Testis (tissue), 2 donors: ENCODE measurements at regions not wholly inside any gene's neighbourhood (a gene's known extent, or its start where the extent isn't known, plus 50 kb on each side); places are given as distances from the start of the nearest gene placed in this dataset.

Source experiments
- DNase-seq: peaks from one replicate; pipeline ENCODE4 v3.0.0-alpha.2; 2019
- H3K27ac ChIP-seq, 2 donors: fragments of 200-600 bp; sonication (generic); one replicate each; pipeline ENCODE4 v1.5.1; 2019
- H3K27me3 ChIP-seq: fragments of 200-600 bp; sonication (generic); one replicate; pipeline ENCODE4 v1.5.1; 2019
- H3K36me3 ChIP-seq: fragments of 200-600 bp; sonication (generic); one replicate; pipeline ENCODE4 v1.5.1; 2017; ENCODE audit warnings: low read depth; ENCODE audit errors: missing control alignments
- H3K4me1 ChIP-seq: fragments of 200-600 bp; sonication (generic); one replicate; pipeline ENCODE4 v1.5.1; 2019
- H3K4me3 ChIP-seq, 2 donors: fragments of 200-600 bp; sonication (generic); one replicate each; pipeline ENCODE4 v1.5.1; 2017 to 2019
- H3K9me3 ChIP-seq: fragments of 200-600 bp; sonication (generic); one replicate; pipeline ENCODE4 v1.5.1; 2017
- POLR2A ChIP-seq: fragments of 450-650 bp; IDR thresholded peaks from one replicate; pipeline ENCODE4 v1.6.1; 2017; ENCODE audit warnings: antibody characterized with exemption, mild to moderate bottlenecking, moderate library complexity
- WGBS, 2 donors: methylation state at CpG; one replicate each; pipeline ENCODE4 v1.1.5; 2018; 5-methylcytosine and 5-hydroxymethylcytosine counted together
- intact Hi-C: fragments of 100-400 bp; cut with DNase I; formaldehyde crosslinking; loops from one replicate; pipeline ENCODE4 v1.15.1; 2023; ENCODE audit warnings: low total_unique reads
- TF ChIP-seq, protein P1 (sequence below), 3 experiments: fragments of 450-650 bp in 2 of 3; fragments of 200-600 bp in 1 of 3; sonication (generic) in 1 of 3; IDR thresholded peaks; one replicate each; pipeline ENCODE4 v1.5.1; 2016 to 2019; ENCODE audit warnings: antibody characterized with exemption in 3 of 3, mild to moderate bottlenecking in 2 of 3, moderate library complexity in 1 of 3

DNA sequence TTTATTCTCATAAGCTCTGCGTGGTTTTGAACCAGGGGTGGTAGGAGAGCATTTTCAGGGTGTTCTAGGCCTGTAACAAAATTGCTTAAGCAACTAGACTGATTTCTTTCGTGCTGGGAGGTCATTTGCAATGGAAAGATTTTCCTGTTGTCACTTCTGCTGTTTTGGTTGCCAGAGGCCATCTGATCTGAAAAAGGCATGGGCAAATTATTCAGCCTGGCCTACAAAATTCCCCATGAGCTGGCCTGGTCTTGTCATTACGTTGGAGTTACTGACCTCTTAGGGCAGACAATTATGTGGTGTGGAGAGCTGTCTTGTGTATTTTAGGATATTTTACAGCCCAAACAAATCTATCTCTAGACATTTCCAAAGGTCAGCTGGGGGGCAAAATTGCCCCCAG lies 444.4 kb upstream of the DAB1 start:
- intact Hi-C loops: no loop called here
- TF ChIP-seq POLR2A: no peak
- TF ChIP-seq, protein P1, sequence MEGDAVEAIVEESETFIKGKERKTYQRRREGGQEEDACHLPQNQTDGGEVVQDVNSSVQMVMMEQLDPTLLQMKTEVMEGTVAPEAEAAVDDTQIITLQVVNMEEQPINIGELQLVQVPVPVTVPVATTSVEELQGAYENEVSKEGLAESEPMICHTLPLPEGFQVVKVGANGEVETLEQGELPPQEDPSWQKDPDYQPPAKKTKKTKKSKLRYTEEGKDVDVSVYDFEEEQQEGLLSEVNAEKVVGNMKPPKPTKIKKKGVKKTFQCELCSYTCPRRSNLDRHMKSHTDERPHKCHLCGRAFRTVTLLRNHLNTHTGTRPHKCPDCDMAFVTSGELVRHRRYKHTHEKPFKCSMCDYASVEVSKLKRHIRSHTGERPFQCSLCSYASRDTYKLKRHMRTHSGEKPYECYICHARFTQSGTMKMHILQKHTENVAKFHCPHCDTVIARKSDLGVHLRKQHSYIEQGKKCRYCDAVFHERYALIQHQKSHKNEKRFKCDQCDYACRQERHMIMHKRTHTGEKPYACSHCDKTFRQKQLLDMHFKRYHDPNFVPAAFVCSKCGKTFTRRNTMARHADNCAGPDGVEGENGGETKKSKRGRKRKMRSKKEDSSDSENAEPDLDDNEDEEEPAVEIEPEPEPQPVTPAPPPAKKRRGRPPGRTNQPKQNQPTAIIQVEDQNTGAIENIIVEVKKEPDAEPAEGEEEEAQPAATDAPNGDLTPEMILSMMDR (IDR thresholded peaks at IDR 0.05): no peak
- no peaks in the 10 kb centered on the region for H3K27me3 ChIP-seq
- WGBS, 2 donors: 80% methylated on average over 3 of the region's 3 CpGs
- H3K4me1 ChIP-seq: no peaks in the 10 kb centered on the region
- H3K27ac ChIP-seq: no peak overlapping the region
- no peak overlapping the region for H3K4me3 ChIP-seq
- H3K9me3 ChIP-seq: no peaks in the 10 kb centered on the region
- no peaks in the 10 kb centered on the region for H3K36me3 ChIP-seq
- no peak for DNase-seq

DNA sequence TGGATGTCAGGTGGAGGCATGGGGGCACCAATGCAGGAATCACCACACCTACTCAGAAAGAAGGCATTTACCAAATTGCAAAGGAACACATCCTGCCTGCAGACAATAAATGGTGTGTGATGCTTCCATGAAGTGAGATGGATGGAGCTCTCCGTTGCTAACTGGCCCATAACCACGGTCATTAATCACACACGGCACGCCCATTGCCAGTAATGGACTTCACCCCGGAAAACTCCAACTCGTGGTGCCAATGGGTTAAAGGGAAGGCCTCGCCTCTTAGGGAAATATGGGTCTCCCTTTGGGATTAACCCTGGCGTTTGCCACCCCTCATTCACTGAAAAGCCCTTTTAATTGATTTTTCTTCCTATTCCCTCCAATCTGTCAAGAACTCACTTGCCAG lies 443.1 kb upstream of the DAB1 start:
- TF ChIP-seq, protein P1 (IDR thresholded peaks at IDR 0.05): no peak
- no peak for TF ChIP-seq POLR2A
- WGBS, 2 donors: 80 to 86% methylated on average over 8 of the region's 8 CpGs
- no peak for DNase-seq
- no peak overlapping the region for H3K27ac ChIP-seq
- H3K9me3 ChIP-seq: no peaks in the 10 kb centered on the region
- H3K27me3 ChIP-seq: no peaks in the 10 kb centered on the region
- intact Hi-C loops: no loop called here
- H3K36me3 ChIP-seq: no peaks in the 10 kb centered on the region
- no peaks in the 10 kb centered on the region for H3K4me1 ChIP-seq
- no peak overlapping the region for H3K4me3 ChIP-seq

DNA sequence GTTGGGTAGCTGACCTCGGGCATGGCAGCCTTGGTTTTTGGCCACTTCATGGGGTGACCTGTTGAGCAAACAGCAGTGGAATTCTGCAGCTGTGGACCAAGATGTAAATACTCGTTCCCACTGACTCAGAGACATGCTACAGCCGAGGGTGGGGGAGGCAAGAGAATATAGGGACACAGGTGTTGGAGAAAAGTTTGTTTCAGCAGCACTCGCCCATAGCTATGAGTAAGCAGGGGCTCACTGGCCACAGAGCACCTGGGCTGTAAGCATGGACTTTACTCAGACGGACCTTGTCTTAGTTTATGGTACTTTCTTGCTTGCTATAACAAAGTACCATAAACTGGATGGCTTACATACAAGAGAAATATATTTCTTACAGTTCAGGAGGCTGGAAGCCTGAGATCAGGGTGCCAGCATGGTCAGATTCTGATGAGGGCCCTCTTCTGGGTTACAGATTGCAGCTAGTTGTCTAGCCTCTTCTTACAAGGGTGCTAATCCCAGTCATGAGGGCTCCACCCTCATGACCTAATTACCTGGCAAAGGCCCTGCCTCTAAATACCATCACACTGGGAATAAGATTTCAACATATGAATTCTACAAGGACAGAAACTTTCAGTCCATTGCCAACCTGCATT lies 437.2 kb upstream of the DAB1 start:
- no peaks in the 10 kb centered on the region for H3K27me3 ChIP-seq
- H3K4me1 ChIP-seq: no peaks in the 10 kb centered on the region
- H3K36me3 ChIP-seq: no peaks in the 10 kb centered on the region
- no peak for DNase-seq
- no peak overlapping the region for H3K4me3 ChIP-seq
- no peak for TF ChIP-seq POLR2A
- TF ChIP-seq, protein P1 (IDR thresholded peaks at IDR 0.05): no peak
- no peaks in the 10 kb centered on the region for H3K9me3 ChIP-seq
- 81 to 86% methylated on average over 5 of the region's 5 CpGs for WGBS, 2 donors
- H3K27ac ChIP-seq: no peak overlapping the region
- intact Hi-C loops: no loop called here

GRCh38 chr1:57860325-57860724 lies 436.5 kb upstream of the DAB1 start:
- TF ChIP-seq, protein P1 (IDR thresholded peaks at IDR 0.05): no peak
- TF ChIP-seq POLR2A: no peak
- Histone ChIP-seq H3K27ac (no peak overlapping the region), H3K36me3 (no peaks in the 10 kb centered on the region), H3K9me3 (no peaks in the 10 kb centered on the region), H3K4me1 (no peaks in the 10 kb centered on the region), H3K4me3 (no peak overlapping the region), H3K27me3 (no peaks in the 10 kb centered on the region)
- DNase-seq: no peak
- intact Hi-C loops: no loop called here
- WGBS, 2 donors: 90 to 96% methylated on average over 3 of the region's 3 CpGs

DNA sequence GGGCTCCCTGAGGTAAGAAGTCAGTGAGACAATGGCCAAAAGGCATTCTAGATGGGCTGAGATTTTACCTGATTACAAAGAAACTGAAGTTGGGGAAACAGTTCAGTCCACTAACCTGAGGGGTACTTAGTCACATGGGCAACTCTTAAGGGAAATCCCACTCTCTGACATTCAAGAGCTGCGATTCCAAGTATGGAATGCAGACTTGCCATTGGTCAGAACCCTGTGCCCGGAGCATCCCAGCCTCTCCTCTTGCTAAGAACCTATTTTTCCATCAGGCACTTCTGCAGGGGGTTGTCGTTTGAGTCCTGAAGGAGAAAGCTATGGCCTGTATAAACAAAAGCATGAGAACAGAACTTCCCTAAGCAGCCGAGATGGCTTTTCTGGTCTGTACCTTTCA lies 434.9 kb upstream of the DAB1 start:
- Histone ChIP-seq H3K36me3 (no peaks in the 10 kb centered on the region), H3K4me1 (no peaks in the 10 kb centered on the region), H3K9me3 (no peaks in the 10 kb centered on the region), H3K27me3 (no peaks in the 10 kb centered on the region), H3K4me3 (no peak overlapping the region), H3K27ac (no peak overlapping the region)
- TF ChIP-seq, protein P1 (IDR thresholded peaks at IDR 0.05): no peak
- TF ChIP-seq POLR2A: no peak
- WGBS, 2 donors: 59 to 64% methylated on average over 4 of the region's 4 CpGs
- no peak for DNase-seq
- intact Hi-C loops: no loop called here
